Activated naive CD4-positive, alpha-beta T cell treated with Interleukin-2 at 50 U/mL for 16 hours (primary cell): ENCODE measurements at regions not wholly inside any gene's neighbourhood (a gene's known extent, or its start where the extent isn't known, plus 50 kb on each side); places are given as distances from the start of the nearest gene placed in this dataset.
"Not testable (repeated sequence)": the region's sequence is repeated elsewhere in the genome, so short reads cannot be mapped to it uniquely, and the experiment has no call there.

Source experiments
- DNase-seq: peaks from one replicate; pipeline ENCODE4 v3.0.0-alpha.2; 2020

DNA sequence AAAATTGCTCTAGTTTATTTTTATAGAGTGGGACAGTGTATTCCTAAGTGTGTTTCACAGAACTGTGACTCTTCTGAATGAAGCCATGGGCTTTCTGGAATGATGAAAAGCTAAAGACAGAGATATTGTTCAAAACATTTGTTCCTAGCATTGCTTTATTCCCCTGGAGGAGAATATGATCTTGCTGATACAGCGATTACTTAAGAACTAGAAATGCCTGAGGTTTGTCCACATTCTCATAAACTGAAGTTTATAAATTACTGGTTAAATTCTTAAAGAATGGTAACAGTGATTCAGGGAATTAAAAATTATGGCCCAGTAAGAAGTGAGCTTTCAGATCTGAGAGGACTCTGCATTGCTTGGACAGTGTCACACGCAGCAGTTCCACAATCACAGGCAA lies 690.3 kb downstream of the FAM181B start:
- DNase-seq: no peak

DNA sequence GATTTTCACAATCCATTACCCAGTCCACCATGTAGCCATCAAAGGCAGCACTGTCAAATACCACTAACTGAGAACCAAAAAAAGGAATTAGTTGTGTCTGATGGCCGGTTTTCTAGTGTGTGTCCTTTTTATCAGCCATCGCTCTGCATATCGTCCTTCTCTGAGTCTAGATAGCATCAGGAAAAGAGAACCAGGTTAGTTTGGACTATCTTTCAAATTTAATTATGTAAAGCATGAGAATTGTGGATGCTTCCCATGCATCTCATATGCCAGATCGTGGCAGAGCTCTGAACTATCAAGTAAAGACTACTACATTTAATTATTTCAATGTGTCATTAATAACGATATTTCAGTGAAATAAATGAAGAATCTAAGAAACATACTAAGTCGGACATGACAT lies 691.9 kb downstream of the FAM181B start:
- no peak for DNase-seq

DNA sequence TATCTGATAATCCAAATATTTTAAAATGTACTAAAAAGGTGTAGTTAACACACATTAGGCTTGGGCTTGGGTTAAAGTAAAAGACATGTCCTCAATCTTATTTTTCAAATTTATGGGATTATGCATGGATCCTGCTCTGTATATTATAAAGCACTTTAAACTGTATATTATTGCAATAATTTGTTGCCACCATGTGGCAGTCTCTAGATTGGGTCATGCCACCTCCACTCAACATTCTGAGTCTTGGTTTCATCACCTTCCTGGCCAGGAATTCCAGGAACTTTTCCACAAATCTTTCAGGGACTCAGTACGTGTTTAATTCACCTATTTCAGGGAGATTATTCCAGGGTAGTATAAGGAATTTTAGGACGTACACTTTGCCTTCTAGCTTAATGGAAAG lies 695.5 kb downstream of the FAM181B start:
- DNase-seq: no peak

DNA sequence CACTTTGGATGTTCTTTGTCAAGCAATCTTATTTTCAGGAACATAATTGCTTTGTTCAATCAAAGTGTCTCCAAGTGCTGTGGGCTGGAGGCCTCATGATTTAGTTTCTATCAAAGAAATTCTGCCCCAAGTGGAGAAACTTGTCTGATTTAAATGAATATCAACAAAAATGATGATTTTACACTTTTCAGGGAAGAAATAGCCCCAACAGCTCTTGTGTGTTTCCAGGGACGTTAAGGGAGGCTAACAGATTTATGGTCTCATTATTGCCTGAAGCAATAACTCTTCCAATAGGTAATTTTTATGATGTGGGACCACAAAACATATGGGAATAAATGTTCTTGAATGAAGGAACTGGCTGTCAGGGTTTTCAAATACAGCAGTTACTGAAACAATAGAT lies 699.1 kb downstream of the FAM181B start:
- DNase-seq: no peak

DNA sequence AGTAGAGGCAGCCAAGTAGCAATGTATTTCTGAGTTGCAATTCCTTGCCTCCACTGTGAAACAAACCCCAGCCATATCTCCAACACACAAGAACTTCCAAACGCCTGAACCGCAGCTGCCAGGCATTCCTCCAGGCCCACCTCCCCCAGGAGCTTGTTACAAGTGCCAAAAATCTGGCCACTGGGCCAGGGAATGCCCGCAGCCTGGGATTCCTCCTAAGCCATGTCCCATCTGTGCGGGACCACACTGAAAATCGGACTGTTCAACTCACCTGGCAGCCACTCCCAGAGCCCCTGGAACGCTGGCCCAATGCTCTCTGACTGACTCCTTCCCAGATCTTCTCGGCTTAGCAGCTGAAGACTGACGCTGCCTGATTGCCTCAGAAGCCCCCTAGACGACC lies 706.3 kb downstream of the FAM181B start:
- not testable (repeated sequence) for DNase-seq

DNA sequence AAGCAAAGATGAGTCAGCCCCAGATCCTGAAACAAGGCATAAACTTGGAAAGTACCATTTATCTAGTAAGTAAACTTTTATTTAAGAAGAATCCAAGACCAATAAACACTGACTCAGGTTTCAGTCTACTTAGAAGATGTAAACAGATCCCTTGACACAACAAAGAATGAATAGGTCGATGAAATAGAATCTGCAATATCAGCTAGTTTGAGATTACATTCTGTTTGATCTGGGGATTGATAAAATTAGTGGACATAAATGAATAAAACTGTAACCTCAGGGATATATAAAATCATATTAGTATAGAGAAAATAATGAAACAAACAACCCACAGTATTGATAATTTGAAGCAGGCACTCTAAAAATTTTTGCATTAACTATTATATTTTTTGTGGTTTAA lies 708.9 kb downstream of the FAM181B start:
- DNase-seq: no peak

DNA sequence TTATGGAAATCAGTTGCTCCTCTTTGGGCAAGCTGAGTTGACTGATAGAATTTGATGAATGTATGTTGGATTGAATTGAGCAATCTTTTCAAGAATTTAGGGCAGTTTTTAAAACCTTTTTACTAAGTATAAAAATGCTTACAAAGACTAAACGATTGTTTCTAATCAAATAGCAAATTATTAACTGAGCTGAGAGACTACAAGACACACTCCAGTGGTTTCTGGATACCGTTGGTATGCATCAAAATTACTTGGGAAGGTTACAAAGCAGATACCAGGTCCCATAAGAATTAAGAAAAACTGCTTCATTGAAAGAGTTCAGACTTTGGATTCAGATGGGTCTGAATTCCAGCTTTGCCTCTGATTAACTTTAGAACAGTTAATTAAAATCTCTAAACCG lies 721.4 kb downstream of the FAM181B start:
- no peak for DNase-seq

DNA sequence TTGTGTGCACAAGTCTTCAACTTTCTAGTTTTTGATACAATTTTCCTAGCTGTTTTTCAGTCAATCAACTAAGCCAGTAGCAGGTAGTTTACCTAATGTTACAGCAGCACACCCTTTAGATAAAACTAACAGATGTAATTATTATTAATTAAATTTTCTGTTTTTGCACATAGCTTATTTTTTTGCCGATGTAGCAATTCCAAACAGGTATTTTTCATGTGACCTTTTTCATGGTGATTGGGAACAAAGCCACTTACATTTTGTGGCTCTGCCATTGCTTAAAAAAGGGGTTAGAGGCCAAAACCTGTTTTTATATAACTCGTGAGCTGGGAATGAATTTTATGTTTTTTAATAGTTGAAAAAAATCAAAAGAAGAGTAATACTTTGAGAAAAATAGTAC lies 724.5 kb downstream of the FAM181B start:
- DNase-seq: no peak

DNA sequence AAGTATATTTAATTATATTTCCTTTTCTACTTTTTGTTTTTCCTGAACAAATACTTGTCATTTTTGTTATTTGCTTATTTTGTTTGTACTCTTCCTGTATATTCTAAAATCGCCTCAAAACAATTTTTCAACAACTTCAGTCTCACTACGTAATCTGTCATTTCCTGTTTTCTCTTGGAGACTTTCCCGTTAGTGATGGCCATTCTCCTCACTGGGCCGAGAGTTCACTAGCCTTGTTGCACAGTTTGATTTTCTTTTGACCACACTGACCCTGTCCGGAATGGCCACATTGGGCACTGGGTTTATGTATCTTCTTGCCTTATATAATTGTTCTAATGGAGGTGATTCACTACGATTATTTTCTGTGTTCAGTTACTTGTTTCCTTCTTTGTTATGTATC lies 726.1 kb downstream of the FAM181B start:
- no peak for DNase-seq

DNA sequence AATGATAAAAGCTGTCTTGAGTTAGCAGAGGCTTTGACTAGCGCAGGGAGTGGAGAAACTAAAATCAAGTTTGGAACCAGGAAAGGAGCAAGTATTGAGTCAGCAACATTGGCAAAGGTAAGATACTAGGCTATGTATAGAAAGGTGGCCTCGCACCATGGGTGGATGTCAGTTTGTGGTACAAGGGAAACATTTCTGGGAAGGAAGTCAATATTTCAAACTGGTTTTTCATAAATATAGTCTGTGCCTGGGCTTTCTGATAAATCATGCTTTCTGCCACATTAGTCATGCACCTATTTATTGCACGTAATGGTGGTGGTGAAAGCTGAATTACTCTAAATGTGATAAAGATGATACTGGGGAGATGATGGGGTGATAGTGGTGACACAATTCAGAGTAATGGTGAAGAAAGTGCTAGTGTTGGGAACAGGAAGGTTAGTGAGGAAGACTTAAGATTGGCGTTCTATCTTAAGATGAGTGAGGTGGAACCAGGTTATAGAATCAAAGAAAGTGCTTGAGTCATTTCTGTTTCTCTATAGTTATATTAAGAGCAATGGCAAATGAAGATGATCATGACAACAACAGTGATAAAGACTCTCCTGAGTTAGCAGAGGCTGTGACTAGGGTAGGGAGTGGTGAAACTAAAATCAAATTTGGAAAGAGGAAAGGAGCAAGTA lies 729.0 kb downstream of the FAM181B start:
- DNase-seq: no peak

DNA sequence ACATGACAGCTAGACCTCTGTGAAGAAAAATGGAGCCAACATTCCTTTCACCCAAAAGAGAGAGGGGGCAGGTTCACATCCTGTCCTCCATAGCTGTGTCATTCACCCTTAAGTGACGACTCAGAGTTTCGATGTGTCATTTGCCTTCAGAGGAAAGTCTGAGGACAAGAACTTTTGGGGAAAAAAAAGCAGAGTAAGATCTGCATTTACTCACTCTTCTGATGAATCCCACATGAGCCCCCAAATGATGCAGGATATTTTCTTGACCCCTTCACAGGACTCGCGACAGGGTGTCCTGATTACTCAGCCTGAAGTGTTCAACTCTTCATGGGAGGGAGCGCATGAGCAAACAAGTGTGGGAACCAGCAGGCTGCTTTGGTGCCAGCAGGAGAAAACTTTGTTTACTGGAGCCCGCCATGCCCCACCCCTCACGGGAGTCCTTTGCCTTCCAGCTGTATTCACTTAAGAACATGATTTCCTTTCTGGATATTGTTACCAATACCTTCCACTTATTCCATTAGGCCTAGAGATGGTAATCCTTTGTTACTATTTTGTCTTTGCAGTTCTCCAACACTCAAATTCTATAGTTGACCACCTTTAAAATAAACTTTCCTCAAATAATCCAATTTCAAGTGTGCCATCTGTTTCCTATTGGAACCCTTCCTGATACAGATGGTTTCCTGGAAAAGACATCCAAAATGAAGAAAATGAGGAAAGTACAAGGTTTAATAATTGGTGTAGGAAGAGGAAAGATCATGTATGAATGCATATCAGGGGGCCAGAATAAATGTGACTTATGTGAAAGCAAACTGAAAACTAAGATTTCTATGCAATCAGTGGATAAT lies 729.8 kb downstream of the FAM181B start:
- DNase-seq: no peak

DNA sequence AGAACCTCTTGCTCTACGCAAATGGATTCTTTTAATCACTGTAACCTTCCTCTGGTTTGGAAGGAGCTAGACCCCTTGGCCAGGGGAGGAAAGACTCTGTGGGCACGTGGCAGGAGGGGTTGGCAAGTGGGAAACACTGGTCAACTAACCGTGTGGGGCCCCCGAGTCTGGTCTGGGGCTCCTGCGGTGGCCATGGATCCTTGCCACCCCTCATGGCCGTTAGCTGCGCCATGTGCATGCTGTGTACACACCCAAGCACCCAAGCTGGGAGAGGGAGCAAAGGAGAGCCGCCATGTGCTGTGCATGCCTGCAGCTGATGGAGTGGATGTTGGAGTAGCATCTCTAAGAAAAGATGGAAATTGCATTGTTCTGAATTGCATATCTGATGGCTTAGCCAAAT lies 730.6 kb downstream of the FAM181B start:
- DNase-seq: no peak

DNA sequence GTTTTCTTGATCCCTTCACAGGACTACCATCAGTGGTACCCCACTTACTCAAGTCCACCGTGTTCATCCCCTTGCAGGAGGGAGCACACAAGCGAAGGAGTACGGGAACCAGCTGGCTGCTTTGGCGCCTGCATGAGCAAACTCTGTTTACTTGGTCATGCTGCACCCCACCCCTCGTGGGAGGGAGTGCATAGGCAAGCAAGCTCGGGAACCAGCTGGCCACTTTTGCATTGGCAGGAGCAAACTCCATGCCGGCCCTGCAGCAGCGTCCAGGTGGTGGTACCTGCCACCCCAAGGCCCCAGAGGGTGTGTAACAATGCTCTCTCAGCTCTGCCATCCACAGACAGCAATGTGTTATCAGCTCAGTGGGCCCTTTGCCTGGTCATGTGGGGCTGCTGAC lies 737.8 kb downstream of the FAM181B start:
- no peak for DNase-seq

DNA sequence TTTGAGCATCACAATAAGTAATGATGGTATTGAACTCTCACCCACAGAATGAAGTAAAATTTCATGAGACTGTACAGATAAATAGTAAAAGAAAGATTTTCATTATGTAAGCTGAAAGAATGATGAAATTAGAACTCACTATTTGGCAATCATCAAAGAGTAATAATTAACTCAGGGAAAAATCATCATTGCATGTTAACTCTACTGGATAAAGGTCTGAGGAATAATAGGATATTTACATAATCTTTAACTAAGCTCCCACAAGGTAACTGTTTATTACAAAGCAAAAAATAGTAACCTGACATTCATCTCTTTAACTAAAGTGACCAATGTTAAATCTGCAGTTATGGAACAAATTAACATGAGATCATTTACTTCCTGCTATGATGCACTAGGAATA lies 739.9 kb downstream of the FAM181B start:
- no peak for DNase-seq

DNA sequence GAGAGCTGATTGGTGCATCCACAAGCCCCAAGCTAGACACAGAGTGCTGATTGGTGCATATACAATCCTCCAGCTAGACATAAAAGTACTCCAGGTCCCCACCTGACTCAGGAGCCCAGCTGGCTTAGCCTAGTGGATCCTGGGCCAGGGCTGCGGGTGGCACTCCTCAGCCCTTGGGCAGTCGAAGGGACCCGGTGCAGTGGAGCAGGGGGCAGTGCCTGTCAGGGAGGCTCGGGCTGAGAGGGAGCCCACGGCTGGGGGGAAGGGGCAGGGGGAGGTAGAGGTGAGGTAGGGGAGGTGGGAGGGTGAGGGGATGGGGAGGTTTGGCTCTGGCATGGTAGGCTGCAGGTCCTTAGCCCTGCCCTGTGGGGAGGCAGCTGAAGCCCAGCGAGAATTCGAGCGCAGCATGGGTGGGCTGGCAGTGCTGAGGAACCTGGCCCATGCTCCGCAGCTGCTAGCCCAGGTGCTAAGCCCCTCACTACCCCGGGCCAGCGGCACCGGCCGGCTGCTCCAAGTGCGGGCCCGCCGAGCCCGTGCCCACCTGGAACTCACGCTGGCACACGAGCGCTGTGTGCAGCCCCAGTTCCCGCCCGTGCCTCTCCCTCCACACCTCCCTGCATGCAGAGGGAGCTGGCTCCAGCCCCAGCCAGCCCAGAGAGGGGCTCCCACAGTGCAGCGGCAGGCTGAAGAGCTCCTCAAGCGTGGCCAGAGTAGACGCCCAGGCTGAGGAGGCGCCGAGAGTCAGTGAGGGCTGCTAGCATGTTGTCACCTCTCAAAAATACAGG lies 742.8 kb downstream of the FAM181B start:
- no peak for DNase-seq

DNA sequence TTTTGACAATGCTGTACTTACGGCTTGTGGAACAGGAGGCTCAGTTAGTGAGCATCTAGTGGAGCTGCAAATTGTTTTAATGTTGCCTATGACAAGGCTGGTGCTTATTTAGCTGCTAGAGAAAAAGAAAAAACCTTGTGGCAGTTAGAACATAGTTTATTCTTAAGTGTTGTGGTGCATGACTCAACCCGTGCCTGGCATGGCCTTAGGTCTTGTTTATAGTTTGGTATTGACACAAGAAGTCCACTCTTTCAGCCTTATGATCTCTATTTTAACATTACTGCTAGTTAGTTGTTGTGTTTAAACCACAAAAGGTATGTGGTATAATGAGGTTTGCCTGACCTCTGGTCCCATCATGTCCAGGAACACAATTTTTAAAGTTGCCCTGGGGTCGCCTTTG lies 744.6 kb downstream of the FAM181B start:
- DNase-seq: no peak

DNA sequence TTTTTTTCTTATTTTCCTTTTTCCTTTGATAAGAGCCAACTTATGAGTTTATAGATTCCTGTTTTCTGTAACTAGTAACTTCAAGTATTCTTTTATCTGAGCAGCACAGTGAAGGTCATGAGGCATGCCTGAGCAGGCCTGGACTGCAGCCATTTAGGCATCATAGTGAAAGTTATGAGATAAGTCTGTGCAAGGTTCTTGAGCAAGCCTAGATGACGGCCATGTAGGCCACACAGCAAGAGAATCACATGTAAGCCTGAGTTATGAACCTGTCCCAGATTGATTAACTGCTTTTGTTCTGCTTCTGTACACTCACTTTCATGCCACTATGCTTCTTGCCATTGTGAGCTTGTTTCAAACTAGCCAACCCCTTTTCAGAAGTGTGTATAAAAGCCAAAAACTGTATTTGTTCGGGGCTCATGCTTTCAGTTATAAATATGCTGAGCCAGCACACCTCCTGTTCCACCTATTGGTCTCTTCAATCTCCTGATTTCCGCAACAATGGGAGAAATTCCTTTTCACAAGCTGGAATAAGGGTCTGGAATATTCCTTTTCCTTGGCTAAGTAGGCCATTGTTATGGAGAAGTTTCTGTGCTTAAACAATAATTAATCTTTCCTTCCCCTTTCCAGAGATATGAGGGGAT lies 745.7 kb downstream of the FAM181B start:
- DNase-seq: no peak

DNA sequence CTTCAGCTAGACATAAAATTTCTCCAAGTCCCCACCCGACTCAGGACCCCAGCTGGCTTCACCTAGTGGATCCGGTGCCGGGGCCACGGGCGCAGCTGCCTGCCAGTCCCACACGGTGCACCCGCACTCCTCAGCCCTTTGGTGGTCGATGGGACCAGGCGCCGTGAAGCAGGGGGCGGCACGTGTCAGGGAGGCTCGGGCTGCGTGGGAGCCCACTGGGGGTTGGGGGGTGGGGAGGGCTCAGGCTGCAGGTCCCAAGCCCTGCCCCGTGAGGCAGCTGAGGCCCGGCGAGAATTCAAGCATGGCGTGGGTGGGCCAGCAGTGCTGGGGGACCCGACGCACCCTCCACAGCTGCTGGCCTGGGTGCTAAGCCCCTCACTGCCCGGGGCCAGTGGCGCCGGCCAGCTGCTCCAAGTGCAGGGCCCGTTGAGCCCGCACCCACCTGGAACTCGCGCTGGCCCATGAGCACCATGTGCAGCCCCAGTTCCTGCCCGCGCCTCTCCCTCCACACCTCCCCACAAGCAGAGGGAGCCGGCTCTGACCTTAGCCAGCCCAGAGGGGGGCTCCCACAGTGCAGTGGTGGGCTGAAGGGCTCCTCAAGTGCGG lies 747.0 kb downstream of the FAM181B start:
- no peak for DNase-seq

DNA sequence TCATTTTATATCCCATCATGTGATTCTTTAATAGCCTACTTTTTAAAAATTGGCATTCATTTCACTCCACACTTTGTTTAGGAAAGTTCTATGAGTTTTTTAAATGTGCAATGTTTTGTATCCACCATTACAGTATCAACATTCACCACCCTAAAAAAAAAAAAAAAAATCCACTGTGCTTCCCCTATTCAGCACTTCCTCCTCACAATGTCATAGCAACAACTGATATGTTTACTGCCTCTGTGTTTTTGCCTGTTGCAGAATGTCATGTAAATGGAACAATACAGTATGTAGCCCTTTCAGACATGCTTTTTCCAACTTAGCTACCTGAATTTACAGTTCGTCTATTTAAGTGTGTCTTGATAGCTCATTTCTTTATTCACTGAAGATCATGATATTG lies 754.2 kb downstream of the FAM181B start:
- DNase-seq: no peak

DNA sequence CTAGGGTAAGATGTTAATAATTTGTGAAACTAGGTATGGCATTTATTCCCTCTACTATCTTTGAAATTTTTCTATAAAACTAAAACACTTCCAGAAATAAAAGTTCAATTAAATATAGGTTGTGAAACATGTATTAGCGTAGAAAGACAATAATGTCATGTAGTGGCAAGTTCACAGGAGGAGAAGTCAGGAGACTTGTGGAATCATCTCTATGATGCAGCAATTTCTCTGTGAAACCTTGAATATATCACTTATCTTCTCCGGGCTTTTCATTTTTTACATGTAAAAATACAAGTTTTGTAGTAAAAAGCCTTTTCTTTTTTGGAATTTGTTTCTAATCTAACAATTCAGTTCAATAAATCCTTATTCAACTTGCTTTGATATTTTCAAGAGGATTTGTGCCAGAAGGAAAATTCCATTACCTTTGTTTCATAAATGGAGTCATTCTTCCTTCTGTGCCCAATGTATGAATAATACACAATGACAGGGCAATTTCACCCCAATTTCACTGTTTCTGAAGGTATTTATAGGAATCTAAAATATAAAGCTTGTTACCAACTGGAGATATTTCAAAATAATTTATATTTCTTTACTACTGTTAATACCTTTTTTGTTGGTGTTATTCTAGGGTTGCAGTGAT lies 758.3 kb downstream of the FAM181B start:
- no peak for DNase-seq

DNA sequence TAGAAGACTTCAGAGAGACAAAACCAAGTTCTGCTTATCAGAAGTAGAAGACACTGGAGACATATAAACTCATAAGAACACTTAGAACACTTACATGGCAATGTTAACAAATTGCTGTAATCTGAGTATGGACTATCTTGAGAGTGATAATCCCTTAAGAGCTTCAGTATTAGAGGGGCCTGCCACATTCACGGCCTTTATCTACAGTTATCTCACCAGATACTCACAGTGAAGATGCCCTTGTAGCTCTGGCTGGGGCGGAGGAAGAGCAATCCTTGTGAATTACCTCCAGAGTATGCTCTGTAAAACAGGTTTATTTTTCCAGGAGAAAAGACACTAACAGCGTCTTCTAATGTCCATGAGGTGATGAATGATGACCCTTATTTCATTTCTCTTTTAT lies 762.8 kb downstream of the FAM181B start:
- no peak for DNase-seq

DNA sequence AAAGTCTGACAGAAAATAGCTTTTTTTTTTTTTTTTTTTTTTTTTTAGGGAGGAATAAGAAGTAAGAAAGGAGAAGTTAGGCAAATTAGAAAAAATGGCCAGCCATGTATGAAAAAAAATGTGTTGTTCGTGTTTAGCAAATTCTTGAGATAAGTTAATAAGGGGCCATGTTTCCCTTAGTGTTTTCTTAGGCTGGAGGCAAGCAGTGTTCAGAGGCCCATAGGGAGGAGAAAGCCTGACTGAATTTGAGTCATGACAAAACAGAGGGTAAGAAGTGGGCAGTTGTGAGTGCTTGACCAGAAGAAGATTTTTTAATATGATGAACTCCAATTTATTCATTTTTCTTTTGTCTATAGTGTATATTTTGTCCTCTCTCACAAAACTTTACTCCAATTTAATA lies 766.4 kb downstream of the FAM181B start:
- no peak for DNase-seq
